Osteoblast (primary cell): ENCODE measurements at regions not wholly inside any gene's neighbourhood (a gene's known extent, or its start where the extent isn't known, plus 50 kb on each side); places are given as distances from the start of the nearest gene placed in this dataset.
A peak's percentile ranks its signal among the peaks of the same experiment; 100 is the strongest.

Experiments used
- DNase-seq: peaks from one replicate; pipeline ENCODE4 v3.0.0; 2011; ENCODE audit warnings: low spot score, mixed read lengths; ENCODE audit not compliant: insufficient read length; ENCODE audit errors: missing footprints
- H2AFZ ChIP-seq: 2 replicates; pipeline ENCODE4 v1.6.0; 2011; ENCODE audit warnings: mild to moderate bottlenecking, low read length
- H3K27ac ChIP-seq: 2 replicates; pipeline ENCODE4 v1.5.1; 2011; ENCODE audit warnings: mild to moderate bottlenecking, low read depth, low read length, moderate library complexity
- H3K27me3 ChIP-seq: 2 replicates; pipeline ENCODE4 v1.6.0; 2012; ENCODE audit warnings: mild to moderate bottlenecking, control low read depth, inconsistent platforms, low read length, moderate library complexity; ENCODE audit not compliant: insufficient read depth
- H3K36me3 ChIP-seq: 2 replicates; pipeline ENCODE4 v1.5.1; 2011; ENCODE audit warnings: mild to moderate bottlenecking, low read length, control low read depth, moderate library complexity; ENCODE audit not compliant: insufficient read depth
- H3K4me1 ChIP-seq: 2 replicates; pipeline ENCODE4 v1.5.1; 2011; ENCODE audit warnings: mild to moderate bottlenecking, low read length, control low read depth, moderate library complexity; ENCODE audit not compliant: insufficient read depth
- H3K4me2 ChIP-seq: 2 replicates; pipeline ENCODE4 v1.6.0; 2011; ENCODE audit warnings: mild to moderate bottlenecking, low read length; ENCODE audit not compliant: insufficient read depth
- H3K4me3 ChIP-seq: fragments of 200-600 bp; sonication (generic); 3 replicates; pipeline ENCODE4 v1.5.1; 2012; ENCODE audit warnings: mild to moderate bottlenecking, low read length, inconsistent platforms; ENCODE audit not compliant: insufficient read depth
- H3K79me2 ChIP-seq: 2 replicates; pipeline ENCODE4 v1.6.0; 2012; ENCODE audit warnings: mild to moderate bottlenecking, low read length, control low read depth, inconsistent platforms; ENCODE audit not compliant: insufficient read depth
- H3K9me3 ChIP-seq: 2 replicates; pipeline ENCODE4 v1.5.1; 2011; ENCODE audit warnings: low read depth, low read length, control low read depth
- H4K20me1 ChIP-seq: 2 replicates; pipeline ENCODE4 v1.6.0; 2012; ENCODE audit warnings: mild to moderate bottlenecking, low read length, control low read depth; ENCODE audit not compliant: insufficient read depth
- TF ChIP-seq, protein P1 (sequence below): IDR thresholded peaks from 2 replicates; pipeline ENCODE4 v1.5.1; 2011; ENCODE audit warnings: mild to moderate bottlenecking, low read depth, low read length, moderate library complexity; ENCODE audit errors: extremely low read depth

DNA sequence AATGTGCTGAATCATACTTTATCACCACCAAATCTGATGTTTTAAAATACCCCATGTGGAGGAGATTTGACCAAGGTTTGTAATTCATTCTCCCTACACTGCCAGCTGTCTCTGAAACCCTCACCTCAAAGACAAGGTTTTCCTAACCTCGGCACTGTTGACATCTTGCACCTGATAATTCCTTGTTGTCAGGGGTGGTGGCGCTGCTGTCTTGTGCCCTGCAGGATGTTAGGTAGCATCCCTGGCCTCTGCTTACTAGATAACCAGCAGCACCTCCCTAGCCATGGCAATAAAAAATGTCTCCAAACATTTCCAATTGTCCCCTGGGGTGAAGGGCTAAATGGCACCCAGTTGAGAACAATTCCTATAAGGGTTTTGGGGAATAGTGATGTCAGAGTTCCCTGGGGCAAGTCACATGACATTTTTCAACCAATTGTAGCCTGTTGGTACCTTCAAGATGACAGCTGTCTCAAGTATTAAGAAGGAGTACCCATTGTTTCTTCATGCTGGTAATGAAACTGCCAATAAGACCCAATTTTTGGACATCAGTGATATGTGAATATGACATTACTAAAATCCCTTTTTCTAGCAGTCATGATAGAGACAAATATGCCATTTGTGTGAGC, 160.6 kb upstream of the PLCXD3 start:
- no peaks in the 10 kb centered on the region for H3K36me3 ChIP-seq
- no peaks in the 10 kb centered on the region for H3K9me3 ChIP-seq
- no peaks in the 10 kb centered on the region for H3K27me3 ChIP-seq
- H2AFZ ChIP-seq = no peak overlapping the region
- H3K4me1 ChIP-seq = no peaks in the 10 kb centered on the region
- H3K4me3 ChIP-seq = no peak overlapping the region
- H3K27ac ChIP-seq = no peak overlapping the region
- H4K20me1 ChIP-seq = no peaks in the 10 kb centered on the region
- no peak overlapping the region for H3K4me2 ChIP-seq
- TF ChIP-seq, protein P1, sequence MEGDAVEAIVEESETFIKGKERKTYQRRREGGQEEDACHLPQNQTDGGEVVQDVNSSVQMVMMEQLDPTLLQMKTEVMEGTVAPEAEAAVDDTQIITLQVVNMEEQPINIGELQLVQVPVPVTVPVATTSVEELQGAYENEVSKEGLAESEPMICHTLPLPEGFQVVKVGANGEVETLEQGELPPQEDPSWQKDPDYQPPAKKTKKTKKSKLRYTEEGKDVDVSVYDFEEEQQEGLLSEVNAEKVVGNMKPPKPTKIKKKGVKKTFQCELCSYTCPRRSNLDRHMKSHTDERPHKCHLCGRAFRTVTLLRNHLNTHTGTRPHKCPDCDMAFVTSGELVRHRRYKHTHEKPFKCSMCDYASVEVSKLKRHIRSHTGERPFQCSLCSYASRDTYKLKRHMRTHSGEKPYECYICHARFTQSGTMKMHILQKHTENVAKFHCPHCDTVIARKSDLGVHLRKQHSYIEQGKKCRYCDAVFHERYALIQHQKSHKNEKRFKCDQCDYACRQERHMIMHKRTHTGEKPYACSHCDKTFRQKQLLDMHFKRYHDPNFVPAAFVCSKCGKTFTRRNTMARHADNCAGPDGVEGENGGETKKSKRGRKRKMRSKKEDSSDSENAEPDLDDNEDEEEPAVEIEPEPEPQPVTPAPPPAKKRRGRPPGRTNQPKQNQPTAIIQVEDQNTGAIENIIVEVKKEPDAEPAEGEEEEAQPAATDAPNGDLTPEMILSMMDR = no peak
- no peaks in the 10 kb centered on the region for H3K79me2 ChIP-seq
- peak; percentile 52 for DNase-seq

DNA sequence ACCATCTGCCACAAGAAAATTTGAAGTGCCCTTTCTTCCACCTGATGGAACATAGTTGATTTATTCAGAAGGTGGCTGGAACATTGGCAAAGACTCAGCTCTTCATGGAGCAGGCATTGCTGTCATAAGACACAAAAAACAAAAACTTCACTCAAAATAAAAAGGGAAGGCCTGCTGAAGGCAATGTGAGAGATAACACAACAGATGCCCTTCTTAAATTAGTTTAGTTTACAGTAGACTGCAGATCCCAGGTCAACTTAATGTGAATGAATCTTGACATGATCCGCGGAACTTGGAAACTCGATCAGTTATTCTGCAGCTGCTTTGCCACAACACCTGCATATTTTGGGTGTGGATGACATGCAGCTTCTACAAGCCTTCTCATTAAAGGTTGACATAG, 159.8 kb upstream of the PLCXD3 start:
- Histone ChIP-seq H3K27me3 (no peaks in the 10 kb centered on the region), H2AFZ (no peak overlapping the region), H3K4me3 (no peak overlapping the region), H3K4me2 (no peak overlapping the region), H3K36me3 (no peaks in the 10 kb centered on the region), H3K9me3 (no peaks in the 10 kb centered on the region), H3K27ac (no peak overlapping the region), H4K20me1 (no peaks in the 10 kb centered on the region), H3K79me2 (no peaks in the 10 kb centered on the region), H3K4me1 (no peaks in the 10 kb centered on the region)
- DNase-seq = no peak
- TF ChIP-seq, protein P1 = no peak

DNA sequence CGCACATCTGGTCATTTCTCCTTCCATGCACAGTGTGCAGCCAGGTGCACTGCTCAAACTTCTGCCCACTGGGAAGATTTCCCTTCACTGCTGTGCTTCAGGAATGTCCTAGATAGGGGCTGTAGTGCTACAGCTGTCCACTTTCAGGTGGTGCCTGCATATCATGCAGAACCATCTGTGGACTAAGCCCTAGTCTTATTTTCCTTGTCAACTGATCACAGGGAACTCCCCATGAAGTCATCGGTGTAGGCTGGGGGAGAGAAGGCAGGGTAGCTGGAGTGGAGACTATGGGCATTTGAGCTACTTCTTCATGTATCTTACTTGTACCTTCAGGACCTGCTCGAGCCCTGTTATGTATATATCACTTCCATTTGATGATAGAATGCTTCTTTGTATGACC, 150.9 kb upstream of the PLCXD3 start:
- Histone ChIP-seq H3K27me3 (no peaks in the 10 kb centered on the region), H4K20me1 (no peaks in the 10 kb centered on the region), H3K36me3 (no peaks in the 10 kb centered on the region), H3K9me3 (no peaks in the 10 kb centered on the region), H3K79me2 (no peaks in the 10 kb centered on the region), H3K4me2 (no peak overlapping the region), H3K4me3 (no peak overlapping the region), H3K27ac (no peak overlapping the region), H3K4me1 (no peaks in the 10 kb centered on the region), H2AFZ (no peak overlapping the region)
- no peak for DNase-seq
- TF ChIP-seq, protein P1 = no peak

DNA sequence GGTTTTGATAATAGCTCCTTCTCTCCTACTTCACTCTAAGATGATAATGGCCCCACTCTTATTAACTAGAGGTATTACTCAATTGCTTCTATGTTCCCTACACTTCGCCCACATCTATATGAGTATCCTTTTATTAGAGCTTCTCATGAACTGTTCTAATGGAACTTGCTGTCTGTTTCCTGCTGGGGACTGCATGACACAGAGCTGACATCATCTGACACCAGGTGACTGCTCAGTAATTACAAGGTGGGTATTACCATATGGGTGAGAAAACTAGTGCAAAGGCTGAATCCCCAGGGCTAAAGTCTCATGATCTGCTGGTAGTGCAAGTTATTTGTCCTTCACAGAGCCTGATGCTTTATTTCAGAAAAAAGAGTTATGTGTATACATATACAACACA, 146.2 kb upstream of the PLCXD3 start:
- no peak for DNase-seq
- no peak overlapping the region for H2AFZ ChIP-seq
- H3K27me3 ChIP-seq = no peaks in the 10 kb centered on the region
- H3K9me3 ChIP-seq = no peaks in the 10 kb centered on the region
- no peaks in the 10 kb centered on the region for H3K79me2 ChIP-seq
- no peaks in the 10 kb centered on the region for H3K4me1 ChIP-seq
- TF ChIP-seq, protein P1 = no peak
- no peak overlapping the region for H3K4me3 ChIP-seq
- H4K20me1 ChIP-seq = no peaks in the 10 kb centered on the region
- H3K27ac ChIP-seq = no peak overlapping the region
- H3K4me2 ChIP-seq = no peak overlapping the region
- no peaks in the 10 kb centered on the region for H3K36me3 ChIP-seq
